ENCODE measurements at regions not wholly inside any gene's neighbourhood (a gene's known extent, or its start where the extent isn't known, plus 50 kb on each side); places are given as distances from the start of the nearest gene placed in this dataset.

- 90% methylated on average over 6 of the region's 6 CpGs for WGBS (ENCODE audit: missing lambda C conversion rate)
- Histone ChIP-seq H3K4me3 (no peak overlapping the region), H3K4me1 (no peaks in the 10 kb centered on the region), H3K9me3 (no peaks in the 10 kb centered on the region), H3K4me2 (no peak overlapping the region), H3K27ac (no peak overlapping the region)
- POLR2A ChIA-PET = no interaction called here
- no peak for FAIRE-seq
- ATAC-seq = no peak
- DNase-seq (ENCODE audit: low read depth in 1 of 2, low spot score in 1 of 2) = no peak
- CTCF ChIA-PET = interaction anchor here (1.2 kb wide), 1 partner anchor 11 kb away, joined by 4 read pairs; no protein-coding TSS in a partner anchor
- no peak for TF ChIP-seq JUN (IDR thresholded peaks at IDR 0.05)
- no peak for TF ChIP-seq POLR2A (IDR thresholded peaks at IDR 0.05; ENCODE audit: low read length)
- TF ChIP-seq CBX8 (IDR thresholded peaks at IDR 0.05) = no peak
- no peak for TF ChIP-seq ESRRA (IDR thresholded peaks at IDR 0.05; ENCODE audit: borderline replicate concordance, low read length)
- no peak for TF ChIP-seq HMGXB4 (CRISPR knock-in tag; IDR thresholded peaks at IDR 0.05; ENCODE audit: borderline replicate concordance)
- no peak for TF ChIP-seq HOXB5 (CRISPR knock-in tag; IDR thresholded peaks at IDR 0.05)
- no peak for TF ChIP-seq EP300 (IDR thresholded peaks at IDR 0.05)
- no peak for TF ChIP-seq KDM5A (IDR thresholded peaks at IDR 0.05)
- TF ChIP-seq CBX2 (IDR thresholded peaks at IDR 0.05; ENCODE audit: borderline replicate concordance, low read depth) = no peak
- no peak for TF ChIP-seq SMC3 (IDR thresholded peaks at IDR 0.05)
- TF ChIP-seq NPAS2 (CRISPR knock-in tag; IDR thresholded peaks at IDR 0.05; ENCODE audit: borderline replicate concordance) = no peak
These were observed 169.0 kb downstream of the AHR start for GRCh38 chr7:17467386-17467945.

GRCh38 chr7:17471325-17471724, 172.9 kb downstream of the AHR start:
- no peak overlapping the region for H3K4me2 ChIP-seq
- TF ChIP-seq PHF8 (IDR thresholded peaks at IDR 0.05; ENCODE audit: borderline replicate concordance, low read depth) (no peak), POLR2AphosphoS2 (conservative IDR thresholded peaks at IDR 0.05; ENCODE audit: low read length) (no peak), ATOH8 (CRISPR knock-in tag; IDR thresholded peaks at IDR 0.05; ENCODE audit: low read depth) (no peak), CHD2 (IDR thresholded peaks at IDR 0.05; ENCODE audit: low read length, partially characterized antibody) (no peak), EHMT2 (IDR thresholded peaks at IDR 0.05; ENCODE audit: low read depth) (no peak), ZSCAN20 (CRISPR knock-in tag; IDR thresholded peaks at IDR 0.05) (no peak)
- no peak overlapping the region for H3K27ac ChIP-seq
- FAIRE-seq = no peak
- H3K4me1 ChIP-seq = no peaks in the 10 kb centered on the region
- no peak for ATAC-seq
- H3K4me3 ChIP-seq = no peak overlapping the region
- DNase-seq (ENCODE audit: low read depth in 1 of 2, low spot score in 1 of 2) = no peak
- no peaks in the 10 kb centered on the region for H3K9me3 ChIP-seq
- CTCF ChIA-PET = no interaction called here
- POLR2A ChIA-PET = no interaction called here

- TF ChIP-seq CEBPB (IDR thresholded peaks at IDR 0.05) = no peak
- TF ChIP-seq KDM5A (IDR thresholded peaks at IDR 0.05) = no peak
- TF ChIP-seq ATOH8 (CRISPR knock-in tag; IDR thresholded peaks at IDR 0.05; ENCODE audit: low read depth) = no peak
- TF ChIP-seq BHLHE40 (IDR thresholded peaks at IDR 0.05; ENCODE audit: low read depth, low read length) = no peak
- TF ChIP-seq MAZ (IDR thresholded peaks at IDR 0.05; ENCODE audit: borderline replicate concordance, low read depth, low read length) = no peak
- 68% methylated on average over 3 of the region's 3 CpGs for WGBS (ENCODE audit: missing lambda C conversion rate)
- FAIRE-seq = no peak
- ChIA-PET CTCF (no interaction called here), POLR2A (no interaction called here)
- H3K4me2 ChIP-seq = no peak overlapping the region
- no peak for DNase-seq (ENCODE audit: low read depth in 1 of 2, low spot score in 1 of 2)
- ATAC-seq = no peak
- no peaks in the 10 kb centered on the region for H3K4me1 ChIP-seq
- no peaks in the 10 kb centered on the region for H3K9me3 ChIP-seq
- no peak overlapping the region for H3K27ac ChIP-seq
- no peak overlapping the region for H3K4me3 ChIP-seq
These were observed 174.1 kb downstream of the AHR start for GRCh38 chr7:17472518-17472917.
